Brain microvascular endothelial cell (primary cell): ENCODE measurements at regions not wholly inside any gene's neighbourhood (a gene's known extent, or its start where the extent isn't known, plus 50 kb on each side); places are given as distances from the start of the nearest gene placed in this dataset.

ENCODE experiments used
- DNase-seq: peaks from one replicate; pipeline ENCODE4 v3.0.0-alpha.2; 2020
- H3K27ac ChIP-seq: fragments of 250-450 bp; sonication (Bioruptor Pico); 2 replicates; pipeline ENCODE4 v1.5.1; 2020; ENCODE audit warnings: mild to moderate bottlenecking, moderate library complexity
- H3K27me3 ChIP-seq: fragments of 250-450 bp; sonication (Bioruptor Pico); replicated peaks from 2 replicates; pipeline ENCODE4 v1.5.1; 2020; ENCODE audit warnings: mild to moderate bottlenecking
- H3K36me3 ChIP-seq: fragments of 250-450 bp; sonication (Bioruptor Pico); replicated peaks from 2 replicates; pipeline ENCODE4 v1.5.1; 2020; ENCODE audit warnings: mild to moderate bottlenecking
- H3K4me3 ChIP-seq: 2 replicates; pipeline ENCODE4 v1.5.1; 2011; ENCODE audit warnings: low read depth, mild to moderate bottlenecking, control low read depth, low read length, moderate library complexity
- in situ Hi-C: cut with HindIII; loops from 2 replicates; pipeline ENCODE4 v1.10.0; 2017; ENCODE audit warnings: low sequenced_read_pairs, low pct_ligation_motif_present
- TF ChIP-seq, protein P1 (sequence below): IDR thresholded peaks from 2 replicates; pipeline ENCODE4 v1.5.1; 2011; ENCODE audit warnings: low read depth, mild to moderate bottlenecking, moderate library complexity, low read length, control low read depth, inconsistent platforms; ENCODE audit errors: missing control alignments

GRCh38 chr7:50212666-50213621 lies 91.6 kb upstream of the IKZF1 start:
- DNase-seq, result no peak
- Histone ChIP-seq H3K36me3 (no peaks in the 10 kb centered on the region), H3K27me3 (no peaks in the 10 kb centered on the region), H3K4me3 (no peak overlapping the region), H3K27ac (no peak overlapping the region)
- TF ChIP-seq, protein P1, sequence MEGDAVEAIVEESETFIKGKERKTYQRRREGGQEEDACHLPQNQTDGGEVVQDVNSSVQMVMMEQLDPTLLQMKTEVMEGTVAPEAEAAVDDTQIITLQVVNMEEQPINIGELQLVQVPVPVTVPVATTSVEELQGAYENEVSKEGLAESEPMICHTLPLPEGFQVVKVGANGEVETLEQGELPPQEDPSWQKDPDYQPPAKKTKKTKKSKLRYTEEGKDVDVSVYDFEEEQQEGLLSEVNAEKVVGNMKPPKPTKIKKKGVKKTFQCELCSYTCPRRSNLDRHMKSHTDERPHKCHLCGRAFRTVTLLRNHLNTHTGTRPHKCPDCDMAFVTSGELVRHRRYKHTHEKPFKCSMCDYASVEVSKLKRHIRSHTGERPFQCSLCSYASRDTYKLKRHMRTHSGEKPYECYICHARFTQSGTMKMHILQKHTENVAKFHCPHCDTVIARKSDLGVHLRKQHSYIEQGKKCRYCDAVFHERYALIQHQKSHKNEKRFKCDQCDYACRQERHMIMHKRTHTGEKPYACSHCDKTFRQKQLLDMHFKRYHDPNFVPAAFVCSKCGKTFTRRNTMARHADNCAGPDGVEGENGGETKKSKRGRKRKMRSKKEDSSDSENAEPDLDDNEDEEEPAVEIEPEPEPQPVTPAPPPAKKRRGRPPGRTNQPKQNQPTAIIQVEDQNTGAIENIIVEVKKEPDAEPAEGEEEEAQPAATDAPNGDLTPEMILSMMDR, result no peak
- in situ Hi-C loops, result no loop called here

DNA sequence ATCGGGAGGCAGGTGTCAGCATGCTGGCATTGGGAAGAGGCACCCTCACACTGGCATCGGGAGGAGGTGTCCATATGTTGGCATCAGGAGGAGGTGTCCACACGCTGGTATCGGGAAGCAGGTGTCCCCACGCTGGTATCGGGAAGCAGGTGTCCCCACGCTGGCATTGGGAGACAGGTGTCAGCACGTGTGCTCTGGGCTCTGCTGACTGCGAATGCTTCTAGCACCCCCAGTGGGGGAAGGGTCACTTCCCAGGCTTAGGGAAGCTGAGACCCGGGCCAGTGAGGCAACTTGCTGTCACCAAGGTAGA lies 92.5 kb upstream of the IKZF1 start:
- Histone ChIP-seq H3K27ac (no peak overlapping the region), H3K27me3 (no peaks in the 10 kb centered on the region)

DNA sequence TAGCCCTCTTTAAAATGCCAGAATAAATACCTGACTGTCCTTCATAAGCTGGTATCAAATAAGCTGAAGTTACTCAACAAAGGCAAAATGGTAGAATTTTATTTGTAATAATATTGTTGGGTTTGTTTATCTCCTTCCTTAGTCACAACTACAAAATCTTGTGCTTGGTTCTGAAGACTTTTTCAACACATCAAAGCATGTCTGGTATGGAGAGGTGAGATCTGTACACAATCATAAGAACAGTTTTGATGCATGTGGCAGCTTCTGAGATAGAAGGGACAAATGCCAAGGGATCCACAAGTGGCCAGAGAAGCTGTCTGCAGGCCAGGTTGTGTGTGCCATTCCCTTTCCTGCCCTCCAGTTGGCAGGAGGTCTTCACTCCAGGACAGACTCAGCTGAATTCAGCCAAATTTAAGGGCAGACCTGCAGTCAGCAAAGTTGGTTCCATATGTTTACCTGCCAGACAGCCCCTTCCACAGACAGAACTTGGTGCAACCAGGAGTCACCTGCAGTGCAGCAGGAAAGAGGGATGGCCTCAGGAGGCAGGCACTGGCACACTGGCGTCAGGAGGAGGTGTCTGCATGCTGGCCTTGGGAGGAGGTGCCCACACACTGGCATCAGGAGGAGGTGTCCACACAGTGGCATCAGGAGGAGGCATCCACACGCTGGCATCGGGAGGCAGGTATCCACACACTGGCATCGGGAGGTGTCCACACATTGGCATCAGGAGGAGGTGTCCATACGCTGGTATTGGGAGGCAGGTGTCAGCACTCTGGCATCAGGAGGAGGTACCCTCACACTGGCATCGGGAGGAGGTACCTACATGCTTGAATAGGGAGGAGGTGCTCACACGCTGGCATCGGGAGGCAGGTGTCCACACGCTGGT lies 93.1 kb upstream of the IKZF1 start:
- Histone ChIP-seq H3K36me3 (no peaks in the 10 kb centered on the region), H3K4me3 (no peak overlapping the region), H3K27me3 (no peaks in the 10 kb centered on the region), H3K27ac (no peak overlapping the region)
- in situ Hi-C loops, result no loop called here
- no peak for DNase-seq
- TF ChIP-seq, protein P1, result no peak

More for the DNA sequence above, 92.5 kb upstream of the IKZF1 start:
- no peaks in the 10 kb centered on the region for H3K36me3 ChIP-seq
- DNase-seq, result no peak
- in situ Hi-C loops, result no loop called here
- H3K4me3 ChIP-seq, result no peak overlapping the region
- TF ChIP-seq, protein P1, result no peak

DNA sequence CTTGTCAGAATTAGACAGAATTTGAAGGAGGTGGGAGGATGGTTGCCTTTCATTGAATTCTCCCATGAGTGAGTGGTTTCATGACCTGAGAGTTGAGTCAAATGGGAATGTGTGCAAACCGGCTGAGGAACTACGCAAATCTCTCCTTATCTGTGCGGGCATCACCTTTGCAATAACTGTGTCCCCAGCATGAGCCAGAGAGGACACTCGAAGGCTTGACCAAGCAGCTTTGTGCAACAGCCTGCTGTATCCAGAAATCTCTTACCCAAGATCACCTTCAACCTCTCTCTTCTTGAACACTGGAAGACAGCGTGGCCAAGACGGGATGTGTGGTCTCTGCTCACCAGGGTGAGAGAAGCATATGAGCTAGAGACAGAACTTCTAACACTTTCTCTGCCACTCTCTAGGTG lies 93.8 kb upstream of the IKZF1 start:
- TF ChIP-seq, protein P1, result no peak
- in situ Hi-C loops, result no loop called here
- H3K36me3 ChIP-seq, result no peaks in the 10 kb centered on the region
- H3K27me3 ChIP-seq, result no peaks in the 10 kb centered on the region
- no peak overlapping the region for H3K4me3 ChIP-seq
- H3K27ac ChIP-seq, result no peak overlapping the region
- no peak for DNase-seq

- no peaks in the 10 kb centered on the region for H3K36me3 ChIP-seq
- in situ Hi-C loops, result no loop called here
- no peak overlapping the region for H3K4me3 ChIP-seq
- no peaks in the 10 kb centered on the region for H3K27me3 ChIP-seq
- TF ChIP-seq, protein P1, result no peak
- no peak for DNase-seq
- no peak overlapping the region for H3K27ac ChIP-seq
Observed at GRCh38 chr7:50209461-50210135, 94.9 kb upstream of the IKZF1 start.
